Activated T-cell treated with anti-CD3 and anti-CD28 coated beads, Interleukin-2, amount 50 U/mL, for 4 hours (primary cell): ENCODE measurements at regions not wholly inside any gene's neighbourhood (a gene's known extent, or its start where the extent isn't known, plus 50 kb on each side); places are given as distances from the start of the nearest gene placed in this dataset.
"Not testable (repeated sequence)": the region's sequence is repeated elsewhere in the genome, so short reads cannot be mapped to it uniquely, and the experiment has no call there.

Experiments used
- ATAC-seq, 2 donors: fragments of 200-7000 bp; cut with Tn5 transposase; one replicate each; pipeline ENCODE4 v1.10.0; 2021
- DNase-seq: peaks from one replicate; pipeline ENCODE4 v3.0.0-alpha.2; 2020
- H3K27me3 Mint-ChIP-seq: one replicate; pipeline ENCODE4 v1.8.0; 2021; ENCODE audit warnings: low read depth, mixed read lengths
- H3K36me3 Mint-ChIP-seq: one replicate; pipeline ENCODE4 v1.8.0; 2022; ENCODE audit warnings: mixed read lengths; ENCODE audit not compliant: insufficient read depth
- H3K4me1 Mint-ChIP-seq: one replicate; pipeline ENCODE4 v1.8.0; 2021; ENCODE audit warnings: low read depth, mixed read lengths
- H3K4me3 Mint-ChIP-seq: one replicate; pipeline ENCODE4 v1.8.0; 2021; ENCODE audit warnings: mild to moderate bottlenecking, moderate library complexity, mixed read lengths
- H3K9me3 Mint-ChIP-seq: one replicate; pipeline ENCODE4 v1.8.0; 2021; ENCODE audit warnings: mixed read lengths

- DNase-seq, ATAC-seq, H3K4me3 Mint-ChIP-seq, H3K4me1 Mint-ChIP-seq, H3K27me3 Mint-ChIP-seq, H3K36me3 Mint-ChIP-seq: not testable (repeated sequence)
- H3K9me3 Mint-ChIP-seq: peaks cover 10% of the 10 kb centered on the region
Measured at GRCh38 chr7:49665963-49666362, 107.5 kb upstream of the VWC2 start.

GRCh38 chr7:49666764-49667163, 106.7 kb upstream of the VWC2 start:
- peaks cover 13% of the 10 kb centered on the region for H3K9me3 Mint-ChIP-seq
- no peaks in the 10 kb centered on the region for H3K36me3 Mint-ChIP-seq
- H3K4me3 Mint-ChIP-seq: no peak overlapping the region
- ATAC-seq (no peak), DNase-seq (no peak)
- no peaks in the 10 kb centered on the region for H3K27me3 Mint-ChIP-seq
- H3K4me1 Mint-ChIP-seq: no peaks in the 10 kb centered on the region

- Mint-ChIP-seq H3K36me3 (no peaks in the 10 kb centered on the region), H3K4me3 (no peak overlapping the region), H3K9me3 (peaks cover 20% of the 10 kb centered on the region), H3K4me1 (no peaks in the 10 kb centered on the region), H3K27me3 (no peaks in the 10 kb centered on the region)
- ATAC-seq: no peak
- DNase-seq: no peak
Measured at GRCh38 chr7:49669285-49669684, 104.2 kb upstream of the VWC2 start.

GRCh38 chr7:49669692-49670260, 103.7 kb upstream of the VWC2 start:
- ATAC-seq (no peak), DNase-seq (no peak)
- Mint-ChIP-seq H3K9me3 (peaks cover 20% of the 10 kb centered on the region), H3K27me3 (no peaks in the 10 kb centered on the region), H3K36me3 (no peaks in the 10 kb centered on the region), H3K4me3 (no peak overlapping the region), H3K4me1 (no peaks in the 10 kb centered on the region)

GRCh38 chr7:49670991-49671390, 102.4 kb upstream of the VWC2 start:
- Mint-ChIP-seq H3K36me3 (no peaks in the 10 kb centered on the region), H3K9me3 (peaks cover 20% of the 10 kb centered on the region), H3K4me1 (no peaks in the 10 kb centered on the region), H3K4me3 (no peak overlapping the region), H3K27me3 (no peaks in the 10 kb centered on the region)
- no peak for ATAC-seq
- DNase-seq: no peak

GRCh38 chr7:49692516-49692915, 80.9 kb upstream of the VWC2 start:
- Mint-ChIP-seq H3K9me3 (peaks cover 5% of the 10 kb centered on the region), H3K36me3 (no peaks in the 10 kb centered on the region), H3K4me1 (no peaks in the 10 kb centered on the region), H3K27me3 (no peaks in the 10 kb centered on the region), H3K4me3 (no peak overlapping the region)
- DNase-seq (no peak), ATAC-seq (no peak)

GRCh38 chr7:49695971-49696370, 77.5 kb upstream of the VWC2 start:
- Mint-ChIP-seq H3K9me3 (peaks cover 5% of the 10 kb centered on the region), H3K4me3 (no peak overlapping the region), H3K36me3 (no peaks in the 10 kb centered on the region), H3K27me3 (no peaks in the 10 kb centered on the region), H3K4me1 (no peaks in the 10 kb centered on the region)
- no peak for ATAC-seq
- DNase-seq: no peak

- H3K36me3 Mint-ChIP-seq: no peaks in the 10 kb centered on the region
- ATAC-seq (no peak), DNase-seq (no peak)
- H3K9me3 Mint-ChIP-seq: peaks cover 5% of the 10 kb centered on the region
- H3K4me3 Mint-ChIP-seq: no peak overlapping the region
- no peaks in the 10 kb centered on the region for H3K27me3 Mint-ChIP-seq
- H3K4me1 Mint-ChIP-seq: no peaks in the 10 kb centered on the region
Measured at GRCh38 chr7:49700841-49701240, 72.6 kb upstream of the VWC2 start.

- no peaks in the 10 kb centered on the region for H3K36me3 Mint-ChIP-seq
- DNase-seq (no peak), ATAC-seq (no peak)
- no peak overlapping the region for H3K4me3 Mint-ChIP-seq
- no peaks in the 10 kb centered on the region for H3K27me3 Mint-ChIP-seq
- no peaks in the 10 kb centered on the region for H3K4me1 Mint-ChIP-seq
- peaks cover 4% of the 10 kb centered on the region for H3K9me3 Mint-ChIP-seq
Measured at GRCh38 chr7:49702099-49702498, 71.3 kb upstream of the VWC2 start.

GRCh38 chr7:49703337-49703736, 70.1 kb upstream of the VWC2 start:
- H3K27me3 Mint-ChIP-seq: no peaks in the 10 kb centered on the region
- no peak for ATAC-seq
- no peaks in the 10 kb centered on the region for H3K36me3 Mint-ChIP-seq
- no peak for DNase-seq
- no peaks in the 10 kb centered on the region for H3K4me1 Mint-ChIP-seq
- H3K9me3 Mint-ChIP-seq: peaks cover under 1% of the 10 kb centered on the region
- no peak overlapping the region for H3K4me3 Mint-ChIP-seq

- H3K4me1 Mint-ChIP-seq: no peaks in the 10 kb centered on the region
- no peak for DNase-seq
- no peaks in the 10 kb centered on the region for H3K36me3 Mint-ChIP-seq
- no peak for ATAC-seq
- H3K4me3 Mint-ChIP-seq: no peak overlapping the region
- peaks cover 2% of the 10 kb centered on the region for H3K27me3 Mint-ChIP-seq
- H3K9me3 Mint-ChIP-seq: peaks cover 3% of the 10 kb centered on the region
Measured at GRCh38 chr7:49703881-49704280, 69.6 kb upstream of the VWC2 start.

- Mint-ChIP-seq H3K36me3 (no peaks in the 10 kb centered on the region), H3K9me3 (peaks cover 3% of the 10 kb centered on the region)
- no peak for ATAC-seq
Measured at GRCh38 chr7:49706106-49706505, 67.3 kb upstream of the VWC2 start.

GRCh38 chr7:49707891-49708290, 65.5 kb upstream of the VWC2 start:
- Mint-ChIP-seq H3K4me1 (no peaks in the 10 kb centered on the region), H3K4me3 (no peak overlapping the region), H3K9me3 (peaks cover 3% of the 10 kb centered on the region), H3K36me3 (no peaks in the 10 kb centered on the region), H3K27me3 (peaks cover 2% of the 10 kb centered on the region)
- DNase-seq (no peak), ATAC-seq (no peak)

More at GRCh38 chr7:49706106-49706505, 67.3 kb upstream of the VWC2 start:
- Mint-ChIP-seq H3K4me1 (no peaks in the 10 kb centered on the region), H3K27me3 (peaks cover 2% of the 10 kb centered on the region), H3K4me3 (no peak overlapping the region)
- DNase-seq: no peak

GRCh38 chr7:49708590-49708989, 64.8 kb upstream of the VWC2 start:
- Mint-ChIP-seq H3K36me3 (no peaks in the 10 kb centered on the region), H3K27me3 (peaks cover 2% of the 10 kb centered on the region), H3K9me3 (peaks cover 3% of the 10 kb centered on the region), H3K4me3 (no peak overlapping the region), H3K4me1 (no peaks in the 10 kb centered on the region)
- DNase-seq (no peak), ATAC-seq (no peak)

GRCh38 chr7:49711072-49711723, 62.2 kb upstream of the VWC2 start:
- not testable (repeated sequence) for DNase-seq, H3K27me3 Mint-ChIP-seq, H3K9me3 Mint-ChIP-seq, ATAC-seq, H3K4me3 Mint-ChIP-seq, H3K4me1 Mint-ChIP-seq, H3K36me3 Mint-ChIP-seq
